Hepatocyte (in vitro differentiated cells): ENCODE measurements at regions not wholly inside any gene's neighbourhood (a gene's known extent, or its start where the extent isn't known, plus 50 kb on each side); places are given as distances from the start of the nearest gene placed in this dataset.

Experiments used
- CTCF ChIP-seq: fragments of 200-600 bp; sonication (generic); IDR thresholded peaks from 2 replicates; pipeline ENCODE4 v1.5.1; 2016; ENCODE audit warnings: antibody characterized with exemption, mild to moderate bottlenecking; ENCODE audit not compliant: poor library complexity
- EZH2 ChIP-seq: fragments of 200-600 bp; sonication (generic); IDR thresholded peaks from 2 replicates; pipeline ENCODE4 v1.6.1; 2016; ENCODE audit warnings: antibody characterized with exemption, mild to moderate bottlenecking, borderline replicate concordance

GRCh38 chrX:149114001-149114400 is 391.1 kb downstream of the IDS start:
- TF ChIP-seq CTCF (no peak), EZH2 (no peak)
